ENCODE measurements at regions not wholly inside any gene's neighbourhood (a gene's known extent, or its start where the extent isn't known, plus 50 kb on each side); places are given as distances from the start of the nearest gene placed in this dataset.
A peak's percentile ranks its signal among the peaks of the same experiment; 100 is the strongest.

DNA sequence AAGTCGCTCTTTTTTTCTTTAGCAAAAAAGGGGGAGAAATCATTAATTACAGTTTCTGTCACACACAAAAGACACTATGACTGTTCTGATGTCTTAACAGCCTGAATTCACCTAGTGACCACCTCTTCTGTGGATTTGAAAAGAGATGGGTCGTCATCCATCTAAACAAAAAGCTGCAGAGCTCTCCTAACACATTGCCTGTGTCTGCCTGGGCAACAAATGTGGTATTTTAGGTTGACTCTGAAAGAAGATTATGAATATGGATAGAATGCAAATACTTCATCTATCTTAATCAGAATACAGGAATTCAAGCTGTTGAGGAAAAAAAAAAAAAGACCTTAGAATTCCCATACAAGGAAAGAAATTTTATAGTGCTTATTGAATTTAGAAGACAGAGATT, 304.4 kb upstream of the ADGRL2 start:
- no peak overlapping the region for H3K27ac Mint-ChIP-seq (ENCODE audit: unreplicated experiment)
- H3K27me3 Mint-ChIP-seq (ENCODE audit: low read depth), result no peaks in the 10 kb centered on the region
- no peak overlapping the region for H3K4me3 Mint-ChIP-seq
- peaks cover 61% of the 10 kb centered on the region for H3K4me1 Mint-ChIP-seq
- H3K36me3 Mint-ChIP-seq (ENCODE audit: low read depth), result no peaks in the 10 kb centered on the region
- H3K9me3 Mint-ChIP-seq, result no peaks in the 10 kb centered on the region
- no peak for DNase-seq (ENCODE audit: low read depth, low spot score)
- TF ChIP-seq, protein P1, sequence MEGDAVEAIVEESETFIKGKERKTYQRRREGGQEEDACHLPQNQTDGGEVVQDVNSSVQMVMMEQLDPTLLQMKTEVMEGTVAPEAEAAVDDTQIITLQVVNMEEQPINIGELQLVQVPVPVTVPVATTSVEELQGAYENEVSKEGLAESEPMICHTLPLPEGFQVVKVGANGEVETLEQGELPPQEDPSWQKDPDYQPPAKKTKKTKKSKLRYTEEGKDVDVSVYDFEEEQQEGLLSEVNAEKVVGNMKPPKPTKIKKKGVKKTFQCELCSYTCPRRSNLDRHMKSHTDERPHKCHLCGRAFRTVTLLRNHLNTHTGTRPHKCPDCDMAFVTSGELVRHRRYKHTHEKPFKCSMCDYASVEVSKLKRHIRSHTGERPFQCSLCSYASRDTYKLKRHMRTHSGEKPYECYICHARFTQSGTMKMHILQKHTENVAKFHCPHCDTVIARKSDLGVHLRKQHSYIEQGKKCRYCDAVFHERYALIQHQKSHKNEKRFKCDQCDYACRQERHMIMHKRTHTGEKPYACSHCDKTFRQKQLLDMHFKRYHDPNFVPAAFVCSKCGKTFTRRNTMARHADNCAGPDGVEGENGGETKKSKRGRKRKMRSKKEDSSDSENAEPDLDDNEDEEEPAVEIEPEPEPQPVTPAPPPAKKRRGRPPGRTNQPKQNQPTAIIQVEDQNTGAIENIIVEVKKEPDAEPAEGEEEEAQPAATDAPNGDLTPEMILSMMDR (conservative IDR thresholded peaks at IDR 0.05), result no peak

DNA sequence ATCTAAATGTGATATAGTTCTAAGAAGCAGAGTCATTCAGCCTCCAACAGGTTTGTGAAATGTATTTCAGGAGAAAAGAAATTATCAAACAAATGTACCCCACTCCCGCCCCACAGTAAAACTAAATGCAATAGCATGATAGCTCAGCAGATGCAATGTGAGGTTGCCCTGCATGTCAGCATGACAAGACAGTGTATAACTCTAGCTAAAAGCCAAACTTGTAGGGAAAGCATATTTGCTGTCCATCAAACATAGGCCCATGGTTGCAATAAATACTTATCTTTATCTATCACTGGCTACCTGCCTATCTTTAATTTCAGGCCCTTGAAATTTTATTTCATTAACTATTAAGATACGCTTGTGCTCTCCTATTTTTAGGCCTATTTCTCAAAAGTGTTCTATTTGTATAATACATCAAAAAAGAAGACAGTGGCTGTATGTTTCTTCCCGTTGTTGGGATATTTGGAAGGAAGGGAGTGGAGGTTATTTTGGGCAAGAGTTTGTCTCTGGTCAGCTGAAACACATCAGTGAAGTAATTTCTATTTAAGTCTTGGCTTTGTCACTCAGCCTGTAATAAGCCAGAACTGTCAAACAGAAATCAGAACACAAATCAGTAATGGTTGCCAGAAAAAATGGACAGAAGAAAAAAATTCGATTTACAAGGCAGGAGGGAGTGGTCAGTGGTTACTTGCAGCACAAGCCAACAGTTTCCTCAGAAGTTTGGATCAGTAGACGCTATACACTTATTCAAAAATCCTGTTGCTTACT, 307.4 kb upstream of the ADGRL2 start:
- H3K36me3 Mint-ChIP-seq (ENCODE audit: low read depth), result peaks cover 8% of the 10 kb centered on the region
- no peak for DNase-seq (ENCODE audit: low read depth, low spot score)
- no peaks in the 10 kb centered on the region for H3K27me3 Mint-ChIP-seq (ENCODE audit: low read depth)
- H3K27ac Mint-ChIP-seq (ENCODE audit: unreplicated experiment), result peak overlapping the region; percentile 44
- H3K9me3 Mint-ChIP-seq, result peaks cover 3% of the 10 kb centered on the region
- peaks cover 49% of the 10 kb centered on the region for H3K4me1 Mint-ChIP-seq
- no peak overlapping the region for H3K4me3 Mint-ChIP-seq
- TF ChIP-seq, protein P1 (conservative IDR thresholded peaks at IDR 0.05), result no peak

DNA sequence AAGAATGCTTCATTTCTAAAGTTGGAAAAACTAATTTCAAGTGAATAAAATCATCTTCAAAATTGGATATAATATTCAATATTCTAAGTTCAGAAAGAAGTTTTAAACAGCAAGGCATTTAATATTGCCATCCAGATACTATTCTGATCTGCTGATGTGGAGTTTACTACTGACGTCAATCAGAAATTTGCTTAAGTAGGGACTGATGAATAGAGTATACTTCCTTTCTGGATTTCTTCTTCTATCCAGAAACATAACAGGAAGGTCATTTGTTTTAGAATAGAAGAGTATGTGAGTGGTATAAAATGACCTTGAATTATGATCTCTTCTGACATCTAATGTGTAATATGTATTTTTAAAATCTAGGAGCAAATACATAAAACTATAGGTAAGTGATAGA, 308.1 kb upstream of the ADGRL2 start:
- no peak for DNase-seq (ENCODE audit: low read depth, low spot score)
- peaks cover 3% of the 10 kb centered on the region for H3K9me3 Mint-ChIP-seq
- no peaks in the 10 kb centered on the region for H3K27me3 Mint-ChIP-seq (ENCODE audit: low read depth)
- H3K4me1 Mint-ChIP-seq, result peaks cover 47% of the 10 kb centered on the region
- TF ChIP-seq, protein P1 (conservative IDR thresholded peaks at IDR 0.05), result no peak
- no peak overlapping the region for H3K27ac Mint-ChIP-seq (ENCODE audit: unreplicated experiment)
- peaks cover 10% of the 10 kb centered on the region for H3K36me3 Mint-ChIP-seq (ENCODE audit: low read depth)
- H3K4me3 Mint-ChIP-seq, result no peak overlapping the region

DNA sequence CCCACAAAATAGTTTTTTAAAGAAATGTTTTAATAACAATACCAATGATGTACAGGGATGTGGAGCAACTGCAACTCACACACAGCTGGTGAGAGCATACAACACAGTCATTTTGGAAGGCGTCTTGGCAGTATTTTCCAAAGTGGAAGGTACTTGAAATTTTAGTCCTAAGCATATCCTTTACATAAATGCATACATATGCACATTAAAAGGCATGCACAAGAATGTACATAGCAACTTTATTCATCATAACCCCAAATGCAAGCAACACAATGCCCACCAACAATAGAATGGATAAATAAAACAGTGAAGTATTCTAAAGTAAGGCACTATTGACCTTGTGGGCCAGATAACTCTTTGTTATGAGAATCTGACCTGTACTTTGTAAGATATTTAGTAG, 310.1 kb upstream of the ADGRL2 start:
- TF ChIP-seq, protein P1 (conservative IDR thresholded peaks at IDR 0.05), result no peak
- H3K9me3 Mint-ChIP-seq, result peaks cover 3% of the 10 kb centered on the region
- no peak overlapping the region for H3K27ac Mint-ChIP-seq (ENCODE audit: unreplicated experiment)
- no peaks in the 10 kb centered on the region for H3K27me3 Mint-ChIP-seq (ENCODE audit: low read depth)
- H3K4me1 Mint-ChIP-seq, result peaks cover 27% of the 10 kb centered on the region
- peaks cover 10% of the 10 kb centered on the region for H3K36me3 Mint-ChIP-seq (ENCODE audit: low read depth)
- no peak overlapping the region for H3K4me3 Mint-ChIP-seq
- no peak for DNase-seq (ENCODE audit: low read depth, low spot score)

DNA sequence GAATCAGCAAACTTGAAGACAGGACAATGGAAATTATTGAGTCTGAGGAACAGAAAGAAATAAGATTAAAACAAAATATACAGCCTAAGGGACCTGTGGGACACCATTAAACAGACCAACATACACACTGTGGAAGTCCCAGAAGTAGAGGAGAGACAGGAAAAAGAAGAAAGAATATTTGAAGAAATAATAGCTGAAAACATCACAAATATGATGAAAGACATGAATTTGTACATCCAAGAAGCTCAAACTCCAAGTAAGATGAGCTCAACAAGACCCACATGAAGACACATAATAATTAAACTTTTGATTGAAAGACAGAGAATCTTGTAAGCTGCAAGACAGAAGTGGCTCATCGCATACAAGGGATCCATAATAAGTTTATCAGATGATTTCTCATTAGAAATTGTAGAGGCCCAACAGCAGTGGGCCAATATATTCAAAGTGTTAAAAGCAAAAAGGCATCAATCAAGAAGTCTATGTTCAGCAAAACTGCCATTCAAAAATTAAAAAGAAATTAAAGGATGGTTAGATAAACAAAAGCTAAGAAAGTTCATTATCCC, 311.3 kb upstream of the ADGRL2 start:
- Mint-ChIP-seq H3K9me3 (peaks cover 3% of the 10 kb centered on the region), H3K27me3 (ENCODE audit: low read depth) (no peaks in the 10 kb centered on the region), H3K27ac (ENCODE audit: unreplicated experiment) (no peak overlapping the region), H3K4me3 (no peak overlapping the region), H3K4me1 (peaks cover 17% of the 10 kb centered on the region), H3K36me3 (ENCODE audit: low read depth) (peaks cover 10% of the 10 kb centered on the region)
- TF ChIP-seq, protein P1 (conservative IDR thresholded peaks at IDR 0.05), result no peak
- DNase-seq (ENCODE audit: low read depth, low spot score), result no peak
